Ovary (tissue), 3 donors: ENCODE measurements at regions not wholly inside any gene's neighbourhood (a gene's known extent, or its start where the extent isn't known, plus 50 kb on each side); places are given as distances from the start of the nearest gene placed in this dataset.

Experiments used
- CTCF ChIP-seq, 3 donors: fragments of 450-650 bp in 2 of 3; fragments of 200-600 bp in 1 of 3; IDR thresholded peaks; one replicate each; pipeline versions ENCODE4 v1.5.1 to v1.8.0; 2016 to 2022; ENCODE audit warnings: antibody characterized with exemption in 3 of 3, mild to moderate bottlenecking in 1 of 3
- EP300 ChIP-seq: sonication (generic); formaldehyde crosslinking; IDR thresholded peaks from one replicate; pipeline ENCODE4 v1.6.1; 2017; ENCODE audit warnings: antibody characterized with exemption
- POLR2A ChIP-seq: fragments of 450-650 bp; IDR thresholded peaks from one replicate; pipeline ENCODE4 v1.6.1; 2017; ENCODE audit warnings: antibody characterized with exemption, mild to moderate bottlenecking, moderate library complexity
- donor health status: DM: no; HTN: no; CAD: no.

GRCh38 chr12:126891789-126892188, 1375.2 kb upstream of the TMEM132C start:
- TF ChIP-seq CTCF (IDR thresholded peaks at IDR 0.05) (no peak), POLR2A (no peak), EP300 (no peak)
